Kidney capillary endothelial cell (primary cell): ENCODE measurements at regions not wholly inside any gene's neighbourhood (a gene's known extent, or its start where the extent isn't known, plus 50 kb on each side); places are given as distances from the start of the nearest gene placed in this dataset.
A peak's percentile ranks its signal among the peaks of the same experiment; 100 is the strongest.

Experiments
- DNase-seq: peaks from one replicate; pipeline ENCODE4 v3.0.0-alpha.2; 2018; ENCODE audit warnings: low spot score

GRCh38 chr16:54512467-54512995, 225.9 kb upstream of the IRX3 start:
- DNase-seq = no peak

- no peak for DNase-seq
Observed at GRCh38 chr16:54511222-54511731, 224.7 kb upstream of the IRX3 start.

- DNase-seq = no peak
Observed at GRCh38 chr16:54510685-54511221, 224.2 kb upstream of the IRX3 start.

- DNase-seq = no peak
Observed at GRCh38 chr16:54509456-54509855, 222.9 kb upstream of the IRX3 start.

GRCh38 chr16:54508351-54508750, 221.8 kb upstream of the IRX3 start:
- DNase-seq = no peak

GRCh38 chr16:54506741-54507500, 220.3 kb upstream of the IRX3 start:
- no peak for DNase-seq

- DNase-seq = no peak
Observed at GRCh38 chr16:54506214-54506580, 219.6 kb upstream of the IRX3 start.

GRCh38 chr16:54505549-54506213, 219.1 kb upstream of the IRX3 start:
- DNase-seq = no peak

- DNase-seq = no peak
Observed at GRCh38 chr16:54504372-54504771, 217.8 kb upstream of the IRX3 start.

GRCh38 chr16:54503856-54504219, 217.3 kb upstream of the IRX3 start:
- DNase-seq = no peak

- DNase-seq = peak; percentile 30
Observed at GRCh38 chr16:54503011-54503855, 216.6 kb upstream of the IRX3 start.

GRCh38 chr16:54501797-54502196, 215.2 kb upstream of the IRX3 start:
- DNase-seq = no peak

GRCh38 chr16:54493594-54493993, 207.0 kb upstream of the IRX3 start:
- DNase-seq = no peak

- DNase-seq = no peak
Observed at GRCh38 chr16:54493061-54493460, 206.5 kb upstream of the IRX3 start.

- no peak for DNase-seq
Observed at GRCh38 chr16:54490112-54490488, 203.5 kb upstream of the IRX3 start.

GRCh38 chr16:54489225-54490111, 202.9 kb upstream of the IRX3 start:
- no peak for DNase-seq

- DNase-seq = no peak
Observed at GRCh38 chr16:54488729-54489128, 202.1 kb upstream of the IRX3 start.

GRCh38 chr16:54487933-54488332, 201.3 kb upstream of the IRX3 start:
- DNase-seq = no peak

- no peak for DNase-seq
Observed at GRCh38 chr16:54484700-54485099, 198.1 kb upstream of the IRX3 start.

GRCh38 chr16:54482892-54483574, 196.4 kb upstream of the IRX3 start:
- no peak for DNase-seq

- DNase-seq = no peak
Observed at GRCh38 chr16:54480429-54480828, 193.8 kb upstream of the IRX3 start.
